Spleen (tissue), 11 donors: ENCODE measurements at regions not wholly inside any gene's neighbourhood (a gene's known extent, or its start where the extent isn't known, plus 50 kb on each side); places are given as distances from the start of the nearest gene placed in this dataset.
"Not testable (repeated sequence)": the region's sequence is repeated elsewhere in the genome, so short reads cannot be mapped to it uniquely, and the experiment has no call there.

Experiments used
- DNase-seq: peaks from one replicate; pipeline ENCODE4 v3.0.0-alpha.2; 2020
- H3K27ac ChIP-seq, 8 donors: fragments of 200-600 bp; sonication (generic) in 7 of 8; 1 replicate in 4 of 8; 2 replicates in 4 of 8; pipeline versions ENCODE4 v1.5.0 to v1.8.0; 2016 to 2021; ENCODE audit warnings: inconsistent platforms in 4 of 8, mild to moderate bottlenecking in 4 of 8, moderate library complexity in 1 of 8
- H3K27me3 ChIP-seq, 7 donors: fragments of 200-600 bp; sonication (generic) in 6 of 7; replicated peaks in 1 of 7; 1 replicate in 4 of 7; 2 replicates in 3 of 7; pipeline versions ENCODE4 v1.5.0 to v1.8.0; 2016 to 2021; ENCODE audit warnings: inconsistent platforms in 3 of 7, mild to moderate bottlenecking in 1 of 7
- H3K36me3 ChIP-seq, 6 donors: fragments of 200-600 bp; sonication (generic) in 5 of 6; 1 replicate in 4 of 6; 2 replicates in 2 of 6; pipeline versions ENCODE4 v1.5.0 to v1.8.0; 2016 to 2021; ENCODE audit warnings: inconsistent platforms in 2 of 6
- H3K4me1 ChIP-seq, 6 donors: fragments of 200-600 bp; sonication (generic) in 5 of 6; 1 replicate in 3 of 6; 2 replicates in 3 of 6; pipeline versions ENCODE4 v1.5.0 to v1.8.0; 2016 to 2021; ENCODE audit warnings: inconsistent platforms in 3 of 6
- H3K4me3 ChIP-seq, 8 donors: fragments of 200-600 bp; sonication (generic) in 7 of 8; 1 replicate in 4 of 8; 2 replicates in 4 of 8; pipeline versions ENCODE4 v1.5.0 to v1.8.0; 2016 to 2021; ENCODE audit warnings: inconsistent platforms in 4 of 8, mild to moderate bottlenecking in 4 of 8, moderate library complexity in 2 of 8
- H3K9me3 ChIP-seq, 8 donors: fragments of 200-600 bp; sonication (generic) in 7 of 8; 1 replicate in 4 of 8; 2 replicates in 4 of 8; pipeline versions ENCODE4 v1.5.0 to v1.8.0; 2016 to 2021; ENCODE audit warnings: inconsistent platforms in 4 of 8
- CTCF ChIP-seq, 11 experiments: fragments of 200-600 bp in 7 of 11; fragments of 450-650 bp in 4 of 11; sonication (generic) in 4 of 11; IDR thresholded peaks in 8 of 11; conservative IDR thresholded peaks in 3 of 11; 1 replicate in 7 of 11; 2 replicates in 4 of 11; pipeline versions ENCODE4 v1.4.0 to v1.8.0; 2016 to 2021; ENCODE audit warnings: antibody characterized with exemption in 11 of 11, inconsistent platforms in 4 of 11, mild to moderate bottlenecking in 1 of 11
- POLR2A ChIP-seq, 3 donors: fragments of 450-650 bp; IDR thresholded peaks; one replicate each; pipeline ENCODE4 v1.5.1; 2017; ENCODE audit warnings: antibody characterized with exemption in 3 of 3, mild to moderate bottlenecking in 1 of 3
- POLR2AphosphoS5 ChIP-seq, 3 donors: sonication (generic); formaldehyde crosslinking; IDR thresholded peaks; one replicate each; pipeline ENCODE4 v1.5.1; 2017; ENCODE audit warnings: antibody characterized with exemption in 3 of 3
- WGBS, 5 donors: extraction: QIAGEN DNeasy Blood & Tissue Kit in 3 of 5; methylation state at CpG; one replicate each; pipeline versions ENCODE4 v1.1.5 to v1.1.7; 2013 to 2018; 5-methylcytosine and 5-hydroxymethylcytosine counted together
- intact Hi-C: fragments of 100-400 bp; cut with DNase I; formaldehyde crosslinking; loops from one replicate; pipeline ENCODE4 v1.15.0; 2023; ENCODE audit warnings: low total_unique reads
- donor health status: healthy with polysubstance abuse.
- donor health status: DM: no; HTN: no; CAD: no; lungs with moderate emphysema.
- donor health status: DM: no; HTN: no; CAD: no.
- donor health status: Bipolar disorder and iron deficiency.
- donor health status: healthy.
- donor health status: DM: no; HTN: no; CAD: no.
- donor health status: DM: yes; HTN: yes; CAD: no.

- intact Hi-C loops, result no loop called here
- Histone ChIP-seq H3K4me1 (no peaks in the 10 kb centered on the region), H3K9me3 (no peaks in the 10 kb centered on the region), H3K27ac (no peak overlapping the region), H3K4me3 (no peak overlapping the region), H3K36me3 (no peaks in the 10 kb centered on the region), H3K27me3 (no peaks in the 10 kb centered on the region)
- DNase-seq, result no peak
- 36 to 55% (median 49%) methylated on average over 5 of the region's 5 CpGs for WGBS, 5 donors
- TF ChIP-seq POLR2AphosphoS5 (IDR thresholded peaks at IDR 0.05) (no peak), CTCF (IDR thresholded peaks at IDR 0.05 in 8 of 11, conservative IDR thresholded peaks at IDR 0.05 in 3 of 11) (no peak), POLR2A (IDR thresholded peaks at IDR 0.05) (no peak)
Measured at GRCh38 chrX:25442499-25442898, 426.7 kb upstream of the ARX start.

- Histone ChIP-seq H3K27me3 (no peaks in the 10 kb centered on the region), H3K4me3 (no peak overlapping the region), H3K27ac (no peak overlapping the region), H3K9me3 (no peaks in the 10 kb centered on the region), H3K36me3 (no peaks in the 10 kb centered on the region), H3K4me1 (no peaks in the 10 kb centered on the region)
- intact Hi-C loops, result no loop called here
- DNase-seq, result no peak
- TF ChIP-seq POLR2AphosphoS5 (IDR thresholded peaks at IDR 0.05), result no peak
- no peak for TF ChIP-seq CTCF (IDR thresholded peaks at IDR 0.05 in 8 of 11, conservative IDR thresholded peaks at IDR 0.05 in 3 of 11)
- TF ChIP-seq POLR2A (IDR thresholded peaks at IDR 0.05), result no peak
- WGBS, 5 donors, result 34 to 66% (median 61%) methylated on average over 2 of the region's 2 CpGs
Measured at GRCh38 chrX:25433307-25433706, 417.5 kb upstream of the ARX start.

GRCh38 chrX:25432396-25432795 is 416.6 kb upstream of the ARX start:
- intact Hi-C loops, result no loop called here
- no peaks in the 10 kb centered on the region for H3K36me3 ChIP-seq
- H3K9me3 ChIP-seq, result no peaks in the 10 kb centered on the region
- no peaks in the 10 kb centered on the region for H3K4me1 ChIP-seq
- H3K4me3 ChIP-seq, result no peak overlapping the region
- WGBS, 5 donors, result 15 to 61% (median 44%) methylated on average over 2 of the region's 2 CpGs
- TF ChIP-seq POLR2A (IDR thresholded peaks at IDR 0.05) (no peak), POLR2AphosphoS5 (IDR thresholded peaks at IDR 0.05) (no peak), CTCF (IDR thresholded peaks at IDR 0.05 in 8 of 11, conservative IDR thresholded peaks at IDR 0.05 in 3 of 11) (no peak)
- DNase-seq, result no peak
- no peaks in the 10 kb centered on the region for H3K27me3 ChIP-seq
- H3K27ac ChIP-seq, result no peak overlapping the region

GRCh38 chrX:25427873-25428555 is 412.2 kb upstream of the ARX start:
- Histone ChIP-seq H3K27me3 (no peaks in the 10 kb centered on the region), H3K27ac (no peak overlapping the region), H3K4me1 (no peaks in the 10 kb centered on the region), H3K36me3 (no peaks in the 10 kb centered on the region), H3K9me3 (no peaks in the 10 kb centered on the region), H3K4me3 (no peak overlapping the region)
- DNase-seq, result no peak
- intact Hi-C loops, result no loop called here
- WGBS, 5 donors, result 49 to 72% (median 58%) methylated on average over 3 to 10 of the region's 10 CpGs
- no peak for TF ChIP-seq POLR2AphosphoS5 (IDR thresholded peaks at IDR 0.05)
- TF ChIP-seq CTCF (IDR thresholded peaks at IDR 0.05 in 8 of 11, conservative IDR thresholded peaks at IDR 0.05 in 3 of 11), result no peak
- TF ChIP-seq POLR2A (IDR thresholded peaks at IDR 0.05), result no peak

- H3K27me3 ChIP-seq, H3K4me3 ChIP-seq, H3K27ac ChIP-seq, DNase-seq, intact Hi-C loops, H3K4me1 ChIP-seq, H3K36me3 ChIP-seq: not testable (repeated sequence)
- peaks cover 0 to 26% (median 4%) of the 10 kb centered on the region in 8 donors for H3K9me3 ChIP-seq
- WGBS, 5 donors, result 80 to 99% (median 90%) methylated on average over 10 to 11 of the region's 11 CpGs
Measured at GRCh38 chrX:25404163-25404562, 388.4 kb upstream of the ARX start.
